ENCODE measurements at regions not wholly inside any gene's neighbourhood (a gene's known extent, or its start where the extent isn't known, plus 50 kb on each side); places are given as distances from the start of the nearest gene placed in this dataset.

DNA sequence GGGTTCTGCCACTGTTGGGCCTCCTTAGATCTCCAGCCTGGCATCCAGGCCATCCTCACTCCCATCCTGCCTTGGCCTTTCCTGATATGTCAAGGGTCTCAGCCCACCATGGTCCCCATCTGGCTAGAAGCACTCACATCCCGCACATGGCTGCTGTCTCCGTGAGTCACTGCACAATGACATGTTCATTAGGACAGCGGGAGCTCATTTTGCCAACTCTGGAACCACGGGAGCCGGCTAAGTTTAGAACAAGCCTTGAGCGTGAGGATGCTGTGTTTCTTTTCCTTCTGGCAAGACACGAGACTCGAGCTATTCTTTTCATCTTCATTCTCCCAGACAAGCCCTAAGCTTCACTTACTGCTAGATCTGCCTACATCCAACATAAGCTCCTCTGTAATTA lies 65.7 kb upstream of the KSR1 start:
- H3K4me3 ChIP-seq = no peak overlapping the region
- H3K9ac ChIP-seq = no peak overlapping the region
- no peaks in the 10 kb centered on the region for H3K27me3 ChIP-seq
- peaks cover 12% of the 10 kb centered on the region; the same call in 1 of the 2 replicates for H3K4me1 ChIP-seq
- H3K4me2 ChIP-seq = no peak overlapping the region
- no peaks in the 10 kb centered on the region for H3K36me3 ChIP-seq
- no peak overlapping the region for H3K27ac ChIP-seq
- TF ChIP-seq Cebpa-rat (IDR thresholded peaks at IDR 0.05) = no peak
- H4K20me1 ChIP-seq = no peaks in the 10 kb centered on the region
- H3K9me3 ChIP-seq = peaks cover 11% of the 10 kb centered on the region; the same call in 1 of the 2 replicates

GRCh38 chr17:27391427-27391826 lies 64.8 kb upstream of the KSR1 start:
- H4K20me1 ChIP-seq = no peaks in the 10 kb centered on the region
- H3K36me3 ChIP-seq = no peaks in the 10 kb centered on the region
- peaks cover 12% of the 10 kb centered on the region; the same call in 1 of the 2 replicates for H3K4me1 ChIP-seq
- H3K9ac ChIP-seq = no peak overlapping the region
- peaks cover 13% of the 10 kb centered on the region; the same call in 1 of the 2 replicates for H3K9me3 ChIP-seq
- no peak overlapping the region for H3K4me2 ChIP-seq
- TF ChIP-seq Cebpa-rat (IDR thresholded peaks at IDR 0.05) = no peak
- no peaks in the 10 kb centered on the region for H3K27me3 ChIP-seq
- H3K4me3 ChIP-seq = no peak overlapping the region
- H3K27ac ChIP-seq = no peak overlapping the region

- Histone ChIP-seq H3K27ac (no peak overlapping the region), H3K4me3 (no peak overlapping the region), H3K4me2 (no peak overlapping the region), H3K36me3 (no peaks in the 10 kb centered on the region), H3K9me3 (peaks cover 20% of the 10 kb centered on the region; the same call in 1 of the 2 replicates), H3K4me1 (peaks cover 21% of the 10 kb centered on the region), H4K20me1 (no peaks in the 10 kb centered on the region), H3K27me3 (no peaks in the 10 kb centered on the region), H3K9ac (no peak overlapping the region)
- TF ChIP-seq Cebpa-rat (IDR thresholded peaks at IDR 0.05) = no peak
Measured at GRCh38 chr17:27396045-27396444, 60.2 kb upstream of the KSR1 start.

GRCh38 chr17:27396941-27397340 lies 59.3 kb upstream of the KSR1 start:
- no peaks in the 10 kb centered on the region for H3K36me3 ChIP-seq
- H3K4me2 ChIP-seq = peak overlapping the region; percentile 18
- TF ChIP-seq Cebpa-rat (IDR thresholded peaks at IDR 0.05) = no peak
- no peaks in the 10 kb centered on the region for H4K20me1 ChIP-seq
- H3K9me3 ChIP-seq = peaks cover 20% of the 10 kb centered on the region; the same call in 1 of the 2 replicates
- no peak overlapping the region for H3K9ac ChIP-seq
- H3K27ac ChIP-seq = no peak overlapping the region
- no peaks in the 10 kb centered on the region for H3K27me3 ChIP-seq
- H3K4me3 ChIP-seq = no peak overlapping the region
- H3K4me1 ChIP-seq = peaks cover 30% of the 10 kb centered on the region

DNA sequence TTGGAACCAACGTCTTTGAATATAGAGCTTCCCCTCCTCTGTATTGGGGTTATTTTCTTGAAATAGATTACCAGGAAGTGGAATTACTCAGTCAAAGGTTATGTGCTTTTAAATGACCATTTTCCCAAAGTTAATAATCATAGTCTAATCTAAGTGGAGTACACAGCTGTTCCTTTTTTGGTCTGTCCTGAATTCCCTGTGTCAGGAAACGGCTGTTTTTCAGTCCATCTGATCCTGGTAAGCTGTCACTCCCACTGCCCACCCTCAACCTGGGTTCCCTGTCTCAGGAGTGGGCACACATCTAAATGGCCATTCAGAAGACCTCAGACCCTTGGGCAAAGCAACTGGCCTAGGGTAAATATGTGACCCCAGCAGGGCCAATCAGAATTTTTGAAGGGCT lies 57.6 kb upstream of the KSR1 start:
- no peaks in the 10 kb centered on the region for H3K27me3 ChIP-seq
- no peak overlapping the region for H3K27ac ChIP-seq
- H4K20me1 ChIP-seq = no peaks in the 10 kb centered on the region
- H3K36me3 ChIP-seq = no peaks in the 10 kb centered on the region
- no peak overlapping the region for H3K9ac ChIP-seq
- TF ChIP-seq Cebpa-rat (IDR thresholded peaks at IDR 0.05) = no peak
- no peak overlapping the region for H3K4me2 ChIP-seq
- no peak overlapping the region for H3K4me3 ChIP-seq
- peaks cover 20% of the 10 kb centered on the region; the same call in 1 of the 2 replicates for H3K9me3 ChIP-seq
- H3K4me1 ChIP-seq = peaks cover 48% of the 10 kb centered on the region

DNA sequence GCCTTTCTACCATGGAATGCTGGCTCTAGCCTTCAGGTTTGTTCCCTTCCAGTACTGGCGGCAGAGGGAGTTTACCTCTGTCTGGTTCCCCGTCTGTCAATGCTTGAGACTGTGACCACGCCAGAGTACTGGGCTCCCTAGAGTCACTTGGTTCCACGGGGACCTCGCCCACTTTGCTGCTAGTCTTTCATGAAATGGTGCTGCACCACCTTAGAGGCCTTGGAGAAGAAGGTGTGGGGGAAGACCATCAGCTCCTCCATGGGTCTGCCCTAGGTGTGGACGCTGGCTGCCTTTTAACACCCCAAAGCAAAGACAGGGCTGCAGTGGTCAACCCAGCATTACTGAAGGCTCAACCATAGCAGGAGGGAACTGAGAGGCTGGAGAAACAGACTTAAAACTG lies 55.3 kb upstream of the KSR1 start:
- Histone ChIP-seq H3K27ac (peak overlapping the region; percentile 91), H3K4me1 (peaks cover 58% of the 10 kb centered on the region), H3K9me3 (peaks cover 6% of the 10 kb centered on the region; the same call in 1 of the 2 replicates), H3K9ac (peak overlapping the region; percentile 69; the same call in 1 of the 2 replicates), H3K4me3 (peak overlapping the region; percentile 16; the same call in 1 of the 2 replicates), H4K20me1 (no peaks in the 10 kb centered on the region), H3K27me3 (no peaks in the 10 kb centered on the region), H3K36me3 (no peaks in the 10 kb centered on the region), H3K4me2 (peak overlapping the region; percentile 81)
- no peak for TF ChIP-seq Cebpa-rat (IDR thresholded peaks at IDR 0.05)

- Histone ChIP-seq H3K9ac (no peak overlapping the region), H3K4me3 (no peak overlapping the region), H3K27me3 (no peaks in the 10 kb centered on the region), H3K27ac (peak overlapping the region; percentile 91), H4K20me1 (no peaks in the 10 kb centered on the region), H3K36me3 (no peaks in the 10 kb centered on the region), H3K4me2 (peak overlapping the region; percentile 81), H3K9me3 (peaks cover 6% of the 10 kb centered on the region; the same call in 1 of the 2 replicates), H3K4me1 (peaks cover 63% of the 10 kb centered on the region)
- TF ChIP-seq Cebpa-rat (IDR thresholded peaks at IDR 0.05) = no peak
Measured at GRCh38 chr17:27402943-27403342, 53.3 kb upstream of the KSR1 start.

GRCh38 chr17:27403480-27404005 lies 52.7 kb upstream of the KSR1 start:
- no peak overlapping the region for H3K9ac ChIP-seq
- peak overlapping the region; percentile 91; the same call in 1 of the 2 replicates for H3K27ac ChIP-seq

DNA sequence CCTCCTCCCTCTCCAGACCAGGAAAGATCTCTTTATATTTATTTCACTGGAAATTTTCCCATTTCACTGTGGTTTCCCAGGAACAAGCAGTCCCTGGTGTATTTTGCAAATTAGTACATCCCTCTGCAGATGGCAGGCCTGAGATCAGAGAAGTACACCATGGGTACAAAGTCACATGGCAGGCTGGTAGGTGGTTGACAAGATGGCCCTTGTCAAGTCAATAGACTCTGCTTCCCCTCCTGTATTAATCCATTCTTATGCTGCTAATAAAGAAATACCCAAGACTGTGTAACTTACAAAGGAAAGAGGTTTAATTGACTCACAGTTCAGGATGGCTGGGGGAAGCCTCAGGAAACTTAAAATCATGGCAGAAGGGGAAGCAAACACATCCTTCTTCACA lies 51.6 kb upstream of the KSR1 start:
- Histone ChIP-seq H3K9ac (no peak overlapping the region), H3K4me2 (no peak overlapping the region), H3K4me3 (no peak overlapping the region), H4K20me1 (no peaks in the 10 kb centered on the region), H3K36me3 (no peaks in the 10 kb centered on the region), H3K27ac (no peak overlapping the region), H3K4me1 (peaks cover 72% of the 10 kb centered on the region), H3K9me3 (no peaks in the 10 kb centered on the region), H3K27me3 (no peaks in the 10 kb centered on the region)
- TF ChIP-seq Cebpa-rat (IDR thresholded peaks at IDR 0.05) = no peak

More at GRCh38 chr17:27403480-27404005, 52.7 kb upstream of the KSR1 start:
- Histone ChIP-seq H3K36me3 (no peaks in the 10 kb centered on the region), H3K4me1 (peaks cover 67% of the 10 kb centered on the region), H3K9me3 (peaks cover 4% of the 10 kb centered on the region; the same call in 1 of the 2 replicates), H3K4me2 (peak overlapping the region; percentile 81), H4K20me1 (no peaks in the 10 kb centered on the region), H3K27me3 (no peaks in the 10 kb centered on the region), H3K4me3 (no peak overlapping the region)
- TF ChIP-seq Cebpa-rat (IDR thresholded peaks at IDR 0.05) = no peak
